ENCODE measurements at regions not wholly inside any gene's neighbourhood (a gene's known extent, or its start where the extent isn't known, plus 50 kb on each side); places are given as distances from the start of the nearest gene placed in this dataset.

GRCh38 chr21:41684381-41685245 lies 82.2 kb downstream of the RIPK4 start:
- Histone ChIP-seq H4K20me1 (ENCODE audit: control insufficient read depth, insufficient read depth, low read length, poor library complexity, severe bottlenecking) (no peaks in the 10 kb centered on the region), H3K27me3 (replicated peaks in 1 of 4; ENCODE audit: control extremely low read depth in 1 of 4, control insufficient read depth in 3 of 4, insufficient read depth in 4 of 4, low read length in 3 of 4) (peaks cover 0 to 2% (median 0%) of the 10 kb centered on the region in 4 experiments), H3K4me1 (ENCODE audit: control insufficient read depth in 2 of 2, insufficient read depth in 2 of 2, low read length in 2 of 2) (no peaks in the 10 kb centered on the region), H3K27ac (ENCODE audit: low read length in 2 of 2) (no peak overlapping the region), H3K4me2 (replicated peaks; ENCODE audit: low read depth, low read length, poor library complexity, severe bottlenecking) (no peak overlapping the region), H3K79me2 (ENCODE audit: control insufficient read depth, insufficient read depth, low read length) (no peaks in the 10 kb centered on the region), H3K9ac (ENCODE audit: low read length) (no peak overlapping the region), H2AFZ (ENCODE audit: insufficient read depth, low read depth, low read length, poor library complexity, severe bottlenecking) (no peak overlapping the region), H3K4me3 (ENCODE audit: control extremely low read depth in 1 of 5, extremely low read depth in 1 of 5, insufficient read depth in 1 of 5, low read depth in 2 of 5, low read length in 4 of 5) (no peak overlapping the region), H3K36me3 (replicated peaks in 1 of 2; ENCODE audit: control extremely low read depth in 1 of 2, control insufficient read depth in 1 of 2, extremely low read depth in 1 of 2, insufficient read depth in 2 of 2, low read length in 1 of 2) (no peaks in the 10 kb centered on the region), H3K9me3 (ENCODE audit: control extremely low read depth in 1 of 3, control insufficient read depth in 2 of 3, insufficient read depth in 1 of 3, low read length in 2 of 3) (peaks cover 0 to 3% (median 0%) of the 10 kb centered on the region in 3 donors)
- H3K9me3 Mint-ChIP-seq (ENCODE audit: insufficient read depth) = no peaks in the 10 kb centered on the region
- ATAC-seq (ENCODE audit: low read depth) (no peak), DNase-seq (no peak)
- peaks cover 16% of the 10 kb centered on the region for H3K27me3 Mint-ChIP-seq
- no peaks in the 10 kb centered on the region for H3K4me1 Mint-ChIP-seq
- intact Hi-C loops (cut with micrococcal nuclease) = no loop called here
- H3K27ac Mint-ChIP-seq = no peak overlapping the region
- no peak overlapping the region for H3K4me3 Mint-ChIP-seq
- ChIA-PET CTCF (no interaction called here), POLR2A (no interaction called here)
- WGBS (ENCODE audit: insufficient coverage) = 85% methylated on average over 21 of the region's 26 CpGs
- TF ChIP-seq EZH2 (IDR thresholded peaks at IDR 0.05; ENCODE audit: borderline replicate concordance, insufficient read depth, low read depth, low read length, poor library complexity, severe bottlenecking) = no peak
- TF ChIP-seq CTCF (IDR thresholded peaks at IDR 0.05) = no peak

- Histone ChIP-seq H2AFZ (ENCODE audit: insufficient read depth, low read depth, low read length, poor library complexity, severe bottlenecking) (no peak overlapping the region), H3K4me1 (ENCODE audit: control insufficient read depth in 2 of 2, insufficient read depth in 2 of 2, low read length in 2 of 2) (no peaks in the 10 kb centered on the region), H4K20me1 (ENCODE audit: control insufficient read depth, insufficient read depth, low read length, poor library complexity, severe bottlenecking) (no peaks in the 10 kb centered on the region), H3K79me2 (ENCODE audit: control insufficient read depth, insufficient read depth, low read length) (no peaks in the 10 kb centered on the region), H3K27me3 (replicated peaks in 1 of 4; ENCODE audit: control extremely low read depth in 1 of 4, control insufficient read depth in 3 of 4, insufficient read depth in 4 of 4, low read length in 3 of 4) (peaks cover 0 to 2% (median 0%) of the 10 kb centered on the region in 4 experiments), H3K4me2 (replicated peaks; ENCODE audit: low read depth, low read length, poor library complexity, severe bottlenecking) (no peak overlapping the region), H3K27ac (ENCODE audit: low read length in 2 of 2) (no peak overlapping the region), H3K9ac (ENCODE audit: low read length) (no peak overlapping the region), H3K4me3 (ENCODE audit: control extremely low read depth in 1 of 5, extremely low read depth in 1 of 5, insufficient read depth in 1 of 5, low read depth in 2 of 5, low read length in 4 of 5) (no peak overlapping the region), H3K9me3 (ENCODE audit: control extremely low read depth in 1 of 3, control insufficient read depth in 2 of 3, insufficient read depth in 1 of 3, low read length in 2 of 3) (no peaks in the 10 kb centered on the region), H3K36me3 (replicated peaks in 1 of 2; ENCODE audit: control extremely low read depth in 1 of 2, control insufficient read depth in 1 of 2, extremely low read depth in 1 of 2, insufficient read depth in 2 of 2, low read length in 1 of 2) (no peaks in the 10 kb centered on the region)
- no peak overlapping the region for H3K4me3 Mint-ChIP-seq
- TF ChIP-seq EZH2 (IDR thresholded peaks at IDR 0.05; ENCODE audit: borderline replicate concordance, insufficient read depth, low read depth, low read length, poor library complexity, severe bottlenecking) (no peak), CTCF (IDR thresholded peaks at IDR 0.05) (no peak)
- POLR2A ChIA-PET = no interaction called here
- H3K4me1 Mint-ChIP-seq = no peaks in the 10 kb centered on the region
- CTCF ChIA-PET = no interaction called here
- H3K27me3 Mint-ChIP-seq = peaks cover 15% of the 10 kb centered on the region
- DNase-seq (no peak), ATAC-seq (ENCODE audit: low read depth) (no peak)
- no peak overlapping the region for H3K27ac Mint-ChIP-seq
- intact Hi-C loops (cut with micrococcal nuclease) = no loop called here
- 77% methylated on average over 9 of the region's 10 CpGs for WGBS (ENCODE audit: insufficient coverage)
- no peaks in the 10 kb centered on the region for H3K9me3 Mint-ChIP-seq (ENCODE audit: insufficient read depth)
These were observed 83.0 kb downstream of the RIPK4 start for GRCh38 chr21:41683815-41684214.
